NOMO-1 (cell line): ENCODE measurements at regions not wholly inside any gene's neighbourhood (a gene's known extent, or its start where the extent isn't known, plus 50 kb on each side); places are given as distances from the start of the nearest gene placed in this dataset.

Experiments used
- DNase-seq, 2 experiments: peaks; one replicate each; lab custom pipeline; 2025; ENCODE audit not compliant: unreplicated experiment in 2 of 2; lab: John Stamatoyannopoulos, UW

DNA sequence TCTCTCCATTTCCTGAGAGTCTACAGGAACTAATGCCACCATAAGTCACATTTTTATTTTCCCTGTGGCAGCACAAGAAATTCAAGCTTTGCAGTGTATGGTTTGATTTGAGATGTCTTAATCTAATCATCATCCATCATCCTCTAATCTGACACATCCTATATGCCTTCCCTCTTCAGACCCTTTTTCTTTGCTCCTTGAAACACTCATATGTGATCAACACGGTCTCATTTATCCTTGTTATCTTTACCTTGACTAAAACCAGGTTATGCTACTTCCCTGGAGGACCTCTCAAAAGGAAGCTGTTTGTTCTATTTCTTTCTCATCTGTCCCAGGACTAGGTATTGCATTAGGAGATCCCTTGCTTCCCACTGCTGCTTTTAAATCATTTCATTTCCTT lies 146.9 kb upstream of the MRPS30 start:
- no peak for DNase-seq

GRCh38 chr5:44660251-44660650 lies 148.5 kb upstream of the MRPS30 start:
- no peak for DNase-seq

DNA sequence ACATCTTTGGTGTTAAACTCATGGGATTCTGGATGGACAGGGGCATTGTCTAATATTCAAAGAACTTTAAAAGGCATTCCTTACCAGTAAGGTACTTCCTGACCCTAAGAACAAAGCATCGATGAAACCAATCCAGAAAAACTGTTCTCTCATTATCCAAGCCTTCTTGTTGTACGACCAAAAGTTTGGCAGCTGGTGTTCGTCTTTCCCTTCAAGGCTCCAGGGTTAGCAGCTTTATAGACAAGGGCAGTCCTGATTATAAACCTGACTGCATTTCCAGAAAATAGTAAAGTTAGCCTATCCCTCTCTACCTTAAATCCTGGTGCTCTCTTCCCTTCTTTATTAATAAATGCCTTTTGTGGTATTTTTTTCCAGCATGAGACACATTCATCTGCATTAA lies 149.4 kb upstream of the MRPS30 start:
- no peak for DNase-seq

GRCh38 chr5:44652674-44653073 lies 156.1 kb upstream of the MRPS30 start:
- DNase-seq = no peak

DNA sequence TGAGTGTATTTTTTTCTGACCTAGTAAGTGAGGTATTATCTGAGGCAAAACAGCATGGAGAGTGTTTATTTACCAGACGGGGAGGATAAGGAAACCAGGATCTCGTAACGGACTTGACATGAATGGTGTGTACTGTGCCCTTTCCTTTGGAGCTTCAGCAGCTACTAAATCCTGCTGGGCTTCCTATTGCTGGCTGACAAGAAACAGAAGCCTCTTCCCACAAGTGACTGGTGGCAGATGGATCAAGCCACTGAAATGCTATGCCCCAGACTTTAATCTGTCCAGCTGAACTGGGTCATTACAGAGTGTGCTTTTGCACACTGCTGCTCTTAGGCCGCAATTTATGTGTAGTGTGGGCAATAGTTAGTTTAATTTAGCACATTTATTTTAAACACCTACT lies 162.7 kb upstream of the MRPS30 start:
- DNase-seq = no peak

- DNase-seq = no peak
These were observed 163.2 kb upstream of the MRPS30 start for GRCh38 chr5:44645502-44645901.

DNA sequence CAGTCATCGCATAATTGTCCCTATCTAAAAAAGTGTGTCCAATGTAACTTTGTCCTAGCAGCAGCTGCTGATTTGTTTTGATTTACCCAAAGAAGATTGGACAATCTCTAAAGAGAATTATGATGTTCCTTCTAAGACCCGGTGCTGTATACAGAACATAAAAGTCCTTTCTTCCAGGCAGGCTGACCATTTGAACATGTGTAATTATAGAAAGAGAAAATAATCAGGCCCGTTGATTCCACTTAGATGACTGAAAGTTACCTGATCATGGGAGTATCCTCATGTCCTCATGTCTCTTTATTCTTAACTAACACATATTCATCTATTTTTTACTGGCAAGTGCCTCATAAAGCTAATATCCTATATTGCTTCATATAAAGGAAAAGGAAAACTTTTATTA lies 164.1 kb upstream of the MRPS30 start:
- DNase-seq = no peak

GRCh38 chr5:44641820-44642219 lies 166.9 kb upstream of the MRPS30 start:
- no peak for DNase-seq

GRCh38 chr5:44640945-44641456 lies 167.7 kb upstream of the MRPS30 start:
- no peak for DNase-seq

DNA sequence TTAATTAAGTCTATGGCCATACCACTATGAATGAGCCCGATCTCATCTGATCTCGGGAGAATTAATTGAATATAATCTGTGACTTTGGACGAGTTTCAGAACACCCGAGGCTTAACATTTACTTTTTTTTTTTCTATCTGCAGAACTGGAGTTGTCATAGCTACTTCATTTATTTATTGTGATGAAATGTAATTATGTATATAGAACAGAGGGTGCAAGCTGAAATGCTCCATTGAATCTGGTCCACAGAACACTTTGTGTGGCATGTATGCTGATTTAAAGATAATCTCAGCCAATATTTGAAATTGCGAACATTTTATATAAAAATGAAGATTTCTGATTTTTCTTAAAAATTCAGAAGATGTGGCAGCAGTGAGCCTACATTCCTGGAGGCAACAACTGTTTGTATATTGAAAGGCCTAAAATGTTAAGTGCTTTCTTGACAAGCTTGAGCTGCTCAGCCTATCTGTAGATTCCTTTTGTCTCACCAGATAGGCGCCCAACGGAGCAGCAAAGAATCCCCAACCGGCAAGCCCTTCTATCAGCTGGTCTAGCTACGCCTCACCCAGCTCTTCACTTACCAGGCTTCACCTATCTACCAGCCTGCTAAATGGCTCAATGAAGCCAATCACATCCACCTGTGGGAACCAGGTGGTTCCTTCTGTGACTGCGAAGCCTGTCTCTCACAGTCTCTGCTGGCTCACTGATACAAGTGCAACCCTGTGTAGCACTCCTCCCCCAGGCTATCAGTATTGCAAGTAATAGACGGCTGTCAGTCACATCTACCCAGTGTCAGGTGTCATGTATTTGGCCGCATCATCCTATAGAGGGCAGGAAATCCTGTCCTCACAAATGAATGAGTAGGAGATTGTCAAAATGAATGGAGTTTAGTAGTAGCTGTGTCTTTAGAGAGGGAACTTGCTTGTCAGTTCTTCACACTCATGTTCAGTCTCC lies 170.6 kb upstream of the MRPS30 start:
- no peak for DNase-seq

GRCh38 chr5:44632344-44632743 lies 176.4 kb upstream of the MRPS30 start:
- DNase-seq = no peak

- no peak for DNase-seq
These were observed 181.9 kb upstream of the MRPS30 start for GRCh38 chr5:44626846-44627245.

DNA sequence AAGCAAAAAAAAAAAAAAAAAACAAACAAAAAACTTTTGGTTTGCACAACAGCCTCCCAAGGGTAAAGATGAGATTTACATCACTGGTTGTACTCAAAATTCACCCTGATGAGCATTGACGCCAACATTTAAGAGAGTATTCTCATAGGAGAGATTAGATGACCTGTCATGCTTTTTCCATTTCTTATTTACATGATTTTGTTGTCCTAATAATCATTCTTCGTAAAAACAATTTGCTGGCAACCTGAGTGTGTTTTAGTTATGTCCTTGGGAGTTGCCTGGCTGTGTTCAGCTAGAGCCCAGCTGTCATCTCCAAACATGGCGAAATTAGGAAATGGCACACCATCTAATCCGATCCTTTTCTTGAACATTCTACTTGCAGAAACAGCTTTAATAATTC lies 186.4 kb upstream of the MRPS30 start:
- no peak for DNase-seq

GRCh38 chr5:44619875-44620610 lies 188.7 kb upstream of the MRPS30 start:
- no peak for DNase-seq

DNA sequence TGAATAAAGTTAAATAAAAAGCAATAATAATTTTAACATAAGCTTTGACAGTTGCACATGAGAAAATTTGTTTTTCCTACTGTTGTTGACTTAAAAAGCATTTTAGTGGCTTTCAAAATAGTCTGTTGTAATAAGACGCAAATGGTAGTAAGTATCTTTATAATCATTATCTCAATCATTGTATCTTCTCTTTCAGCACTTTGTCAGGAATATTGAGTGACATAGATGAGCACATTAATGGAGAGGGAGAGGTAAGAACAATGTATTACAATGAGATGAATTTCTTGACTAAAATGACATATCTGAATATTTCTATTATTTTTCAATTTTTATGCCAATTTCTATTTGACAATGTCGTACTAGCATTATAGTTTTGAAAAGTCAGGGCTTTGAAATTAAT lies 193.9 kb upstream of the MRPS30 start:
- DNase-seq = no peak

- DNase-seq = no peak
These were observed 194.8 kb upstream of the MRPS30 start for GRCh38 chr5:44613936-44614335.

GRCh38 chr5:44605926-44606325 lies 202.8 kb upstream of the MRPS30 start:
- DNase-seq = no peak

GRCh38 chr5:44603496-44604272 lies 205.1 kb upstream of the MRPS30 start:
- no peak for DNase-seq

DNA sequence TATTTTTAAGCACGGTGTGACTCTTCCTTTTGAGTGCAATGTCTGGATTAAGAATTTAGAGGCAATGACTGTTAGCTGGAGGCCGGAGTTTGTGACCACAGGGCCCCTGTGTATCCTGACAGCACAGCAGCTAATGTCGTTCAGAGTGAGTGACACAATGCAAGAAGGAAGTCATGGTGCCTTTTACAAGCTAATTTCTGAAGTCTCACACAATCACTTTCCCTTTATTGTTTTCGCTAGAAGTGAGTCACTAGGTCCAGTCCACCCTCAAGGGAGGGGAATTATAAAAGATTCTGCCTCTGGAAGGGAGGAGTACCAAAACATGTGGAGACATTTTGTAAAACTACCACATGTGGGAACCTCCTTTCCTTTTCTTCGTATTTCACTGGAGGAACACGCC lies 185.5 kb upstream of the FGF10 start:
- DNase-seq = no peak

DNA sequence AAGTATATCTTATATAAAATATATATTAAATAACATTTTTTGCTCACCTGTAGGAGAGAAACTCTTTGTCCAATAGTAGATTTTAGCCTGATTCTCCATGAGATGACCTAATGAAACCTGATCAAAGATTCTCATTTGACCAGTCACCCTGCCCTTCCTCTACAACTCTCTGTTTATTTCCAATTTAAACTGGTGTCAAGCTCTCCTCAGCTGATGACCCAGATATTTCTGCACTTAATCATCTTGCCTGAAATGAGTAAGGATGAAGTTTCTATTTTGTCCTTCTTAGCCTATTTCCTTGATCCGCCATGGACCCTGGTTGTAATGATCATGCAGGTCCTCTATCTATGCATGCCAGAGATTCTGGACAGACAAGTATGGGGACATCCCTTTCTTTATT lies 179.3 kb upstream of the FGF10 start:
- DNase-seq = no peak

DNA sequence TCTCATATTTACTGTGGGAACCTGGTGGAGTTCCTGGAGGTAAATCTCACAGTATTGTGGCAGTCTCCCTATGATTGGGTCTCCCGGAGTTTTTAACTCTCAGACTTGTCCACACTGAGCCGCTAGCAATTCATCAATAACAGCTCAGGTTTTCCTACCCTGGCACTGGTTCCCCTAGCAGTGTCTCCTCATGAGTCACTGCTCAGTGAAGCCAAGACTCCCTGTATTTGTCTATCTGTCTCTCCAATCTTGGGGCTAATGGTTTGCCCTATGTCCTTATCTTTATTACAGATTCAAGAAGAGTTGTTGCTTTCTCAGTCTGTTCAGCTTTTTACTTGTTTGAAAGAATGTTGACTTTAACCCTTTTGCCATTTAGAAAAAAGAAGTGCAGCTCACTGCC lies 176.7 kb upstream of the FGF10 start:
- no peak for DNase-seq
